ENCODE measurements at regions not wholly inside any gene's neighbourhood (a gene's known extent, or its start where the extent isn't known, plus 50 kb on each side); places are given as distances from the start of the nearest gene placed in this dataset.
"Not testable (repeated sequence)": the region's sequence is repeated elsewhere in the genome, so short reads cannot be mapped to it uniquely, and the experiment has no call there.

- DNase-seq (ENCODE audit: low read depth, low spot score): no peak
Observed at GRCh38 chr5:1748271-1748670, 51.4 kb downstream of the MRPL36 start.

DNA sequence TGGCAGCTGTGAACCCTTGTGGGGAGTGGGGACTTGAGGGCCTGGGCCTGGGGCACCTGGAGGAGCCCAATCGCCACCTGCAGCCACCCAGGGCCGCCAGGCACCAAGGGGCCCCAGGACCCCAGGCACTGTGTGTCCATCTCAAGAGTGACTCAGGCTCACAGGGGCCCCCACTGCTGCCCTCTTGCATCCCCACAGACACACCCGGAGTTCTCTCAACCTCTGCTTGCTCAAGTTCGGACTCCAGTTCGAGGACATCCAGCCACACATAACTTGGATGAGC is 51.9 kb downstream of the MRPL36 start:
- DNase-seq (ENCODE audit: low read depth, low spot score): no peak

- DNase-seq (ENCODE audit: low read depth, low spot score): no peak
Observed at GRCh38 chr5:1747079-1747802, 52.4 kb downstream of the MRPL36 start.

- DNase-seq (ENCODE audit: low read depth, low spot score): no peak
Observed at GRCh38 chr5:1746371-1747078, 53.1 kb downstream of the MRPL36 start.

GRCh38 chr5:1745796-1746370 is 53.8 kb downstream of the MRPL36 start:
- no peak for DNase-seq (ENCODE audit: low read depth, low spot score)

GRCh38 chr5:1745123-1745795 is 54.4 kb downstream of the MRPL36 start:
- DNase-seq (ENCODE audit: low read depth, low spot score): no peak

- DNase-seq (ENCODE audit: low read depth, low spot score): no peak
Observed at GRCh38 chr5:1744393-1745122, 55.1 kb downstream of the MRPL36 start.

DNA sequence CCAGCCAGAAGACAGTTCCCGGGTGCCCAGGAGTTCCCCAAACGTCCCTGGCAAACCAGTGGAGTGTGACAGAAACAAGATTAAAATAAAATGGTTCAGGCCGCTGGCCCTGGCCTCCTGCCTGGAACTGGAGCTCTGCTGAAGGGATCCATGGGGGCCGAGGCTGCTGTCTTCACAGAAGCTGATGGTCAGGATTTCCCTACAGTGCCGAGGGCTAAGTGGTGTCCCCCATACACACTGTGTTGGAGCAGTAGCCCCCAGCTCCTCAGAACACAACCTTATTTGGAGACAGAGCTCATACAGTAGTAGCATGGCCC is 55.9 kb downstream of the MRPL36 start:
- no peak for DNase-seq (ENCODE audit: low read depth, low spot score)

DNA sequence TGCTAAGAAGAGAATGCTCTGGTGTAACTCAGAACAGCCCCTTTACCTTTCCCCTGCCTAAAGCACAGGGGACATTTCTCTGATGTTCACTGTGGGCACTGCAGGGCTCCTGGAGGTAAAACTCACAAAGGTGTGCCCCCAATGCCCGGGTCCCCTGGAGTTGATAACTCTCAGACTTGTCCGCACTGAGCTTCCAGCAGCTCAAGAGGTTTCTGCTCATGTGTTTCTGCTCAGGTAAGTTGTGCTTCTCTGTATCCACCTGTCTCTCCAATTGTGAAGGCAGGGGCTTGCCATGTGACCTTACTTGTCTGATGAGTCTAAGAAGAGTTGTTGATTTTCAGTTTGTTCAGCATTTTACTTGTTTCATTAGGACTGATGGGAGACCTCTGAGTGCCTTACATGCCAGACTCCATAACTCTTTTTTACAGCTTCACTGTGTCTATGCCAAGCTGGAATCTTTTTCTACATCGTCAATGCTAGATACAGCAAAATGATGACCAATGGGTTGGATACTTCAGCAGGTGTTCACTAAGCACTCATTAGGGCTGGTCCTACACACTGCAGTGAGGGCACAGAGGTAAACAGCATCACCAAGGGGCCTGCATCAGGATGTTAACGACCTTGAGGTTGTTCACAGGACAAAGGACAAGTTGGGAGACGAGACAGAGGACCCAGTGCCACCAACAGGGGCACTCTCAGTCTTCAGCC is 56.4 kb downstream of the MRPL36 start:
- DNase-seq (ENCODE audit: low read depth, low spot score): no peak

- DNase-seq (ENCODE audit: low read depth, low spot score): no peak
Observed at GRCh38 chr5:1737790-1738405, 61.7 kb downstream of the MRPL36 start.

- DNase-seq (ENCODE audit: low read depth, low spot score): no peak
Observed at GRCh38 chr5:1736889-1737711, 62.5 kb downstream of the MRPL36 start.

- no peak for DNase-seq (ENCODE audit: low read depth, low spot score)
Observed at GRCh38 chr5:1736065-1736464, 63.6 kb downstream of the MRPL36 start.

DNA sequence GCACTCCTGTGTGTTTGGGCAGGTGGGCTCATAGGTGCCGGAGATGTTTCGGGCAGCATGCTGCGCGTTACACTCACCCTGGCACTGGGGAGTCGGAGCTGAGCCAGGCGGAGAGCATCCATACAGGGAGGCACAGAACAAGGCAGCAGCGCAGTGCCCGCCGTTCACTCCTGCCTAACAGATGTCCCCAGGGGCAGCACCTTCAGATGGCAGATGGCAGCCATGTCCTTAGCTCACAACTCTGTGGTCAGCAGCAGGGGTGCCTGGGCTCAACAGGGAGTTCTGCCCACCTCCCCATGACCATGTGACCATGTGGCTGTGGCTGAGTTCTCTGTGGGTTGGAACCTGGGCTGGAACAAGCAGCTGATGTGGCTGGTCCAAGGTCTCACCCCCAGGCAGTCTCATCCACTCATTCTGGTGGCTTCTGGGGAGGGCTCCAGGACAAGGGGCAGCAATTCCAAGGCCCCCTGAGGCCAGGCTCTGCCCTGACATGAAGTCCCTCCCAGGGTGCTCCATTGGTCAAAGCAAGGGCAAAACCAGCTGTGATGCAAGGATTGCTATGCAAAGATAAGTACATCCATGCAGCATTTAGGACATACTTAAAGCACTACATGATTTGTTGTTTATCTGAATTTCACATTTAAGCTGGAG is 64.2 kb downstream of the MRPL36 start:
- DNase-seq (ENCODE audit: low read depth, low spot score): no peak

DNA sequence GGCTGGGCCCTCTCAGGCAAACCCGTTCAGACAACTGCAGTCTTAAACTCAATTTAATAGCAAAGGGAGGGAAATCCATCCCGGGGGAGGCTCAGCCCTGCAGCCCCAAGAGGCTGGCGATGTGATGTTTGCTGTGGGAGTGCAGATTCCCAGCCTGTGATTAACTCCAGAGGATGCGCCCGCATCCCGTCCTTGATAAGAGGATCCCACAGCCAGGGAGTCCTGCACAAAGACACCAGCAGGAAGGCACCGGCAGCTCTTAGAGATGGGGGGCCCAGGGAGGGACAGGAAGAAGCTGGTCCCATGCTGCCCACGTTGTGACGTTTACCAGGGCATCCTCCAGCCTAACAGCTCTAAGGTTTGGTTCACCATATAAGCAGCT is 64.7 kb downstream of the MRPL36 start:
- DNase-seq (ENCODE audit: low read depth, low spot score): no peak

- DNase-seq (ENCODE audit: low read depth, low spot score): no peak
Observed at GRCh38 chr5:1734271-1734907, 65.2 kb downstream of the MRPL36 start.

DNA sequence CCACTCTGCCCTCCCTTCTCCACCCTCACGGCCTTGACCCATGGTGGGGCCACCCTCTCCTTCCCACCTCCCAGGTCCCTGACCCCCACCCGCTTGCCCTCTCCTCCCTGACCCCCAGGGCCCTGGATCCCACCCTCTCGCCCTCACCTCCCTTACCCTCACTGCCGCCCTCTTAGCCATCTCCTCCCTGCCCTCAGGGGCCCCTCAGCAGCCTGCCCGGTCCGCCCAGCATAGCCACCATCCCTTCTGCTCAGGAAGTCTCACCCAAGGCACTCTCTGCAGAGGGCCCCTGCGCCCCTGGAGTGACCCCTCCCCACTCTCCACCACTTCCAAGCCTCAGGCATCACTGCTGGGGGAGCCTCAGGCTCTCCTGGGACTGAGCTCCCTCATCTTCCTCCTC is 66.3 kb downstream of the MRPL36 start:
- DNase-seq (ENCODE audit: low read depth, low spot score): no peak

- no peak for DNase-seq (ENCODE audit: low read depth, low spot score)
Observed at GRCh38 chr5:1732945-1733344, 66.7 kb downstream of the MRPL36 start.

DNA sequence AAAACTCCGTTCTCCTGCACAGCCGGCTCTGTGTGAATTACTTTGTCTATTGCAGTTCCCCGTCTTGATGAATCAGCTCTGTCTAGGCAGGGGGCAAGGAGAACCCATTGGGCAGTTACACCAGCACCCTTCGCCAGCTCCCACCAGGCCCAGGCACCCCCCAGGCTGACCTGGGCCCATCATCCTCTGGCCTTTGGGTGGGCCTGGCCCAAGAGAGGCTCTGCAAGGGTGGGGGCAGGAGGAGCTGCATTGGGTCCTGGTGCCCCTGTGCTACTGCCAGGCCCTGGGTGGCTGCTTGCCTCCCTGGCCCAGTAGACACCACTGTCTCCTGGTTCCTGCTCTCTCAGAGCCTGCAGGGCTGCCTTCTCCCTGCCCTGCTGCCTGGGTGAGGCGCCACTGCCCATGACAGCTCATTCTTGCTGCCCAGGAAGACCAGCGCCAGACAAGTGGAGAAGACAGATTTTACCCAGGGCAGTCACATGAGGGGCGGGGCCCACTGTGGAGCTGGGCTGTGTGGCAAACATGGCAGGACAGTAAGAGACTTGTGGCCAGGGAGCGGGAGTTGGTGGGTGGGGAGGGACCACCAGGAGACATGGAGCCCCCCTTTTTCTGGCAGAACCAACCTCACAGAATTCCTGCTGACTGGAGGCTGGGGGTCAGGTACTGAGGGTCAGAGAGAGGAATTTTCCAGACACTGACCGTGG is 67.2 kb downstream of the MRPL36 start:
- no peak for DNase-seq (ENCODE audit: low read depth, low spot score)

DNA sequence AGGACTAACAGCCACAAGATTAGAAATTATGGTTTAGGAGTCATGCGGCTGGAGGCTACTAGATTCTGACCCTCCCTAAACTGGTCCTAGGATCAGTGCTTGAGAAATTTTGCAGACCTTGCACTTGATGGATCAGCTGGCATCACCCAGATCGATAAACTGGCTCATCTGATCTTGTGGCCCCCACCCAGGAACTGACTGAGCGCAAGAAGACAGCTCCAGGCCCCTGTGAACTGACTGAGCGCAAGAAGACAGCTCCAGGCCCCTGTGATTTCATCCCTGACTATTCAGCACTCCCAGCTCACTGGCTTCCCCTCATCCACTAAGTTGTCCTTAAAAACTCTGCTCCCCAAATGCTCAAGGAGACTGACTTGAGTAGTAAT is 67.8 kb downstream of the MRPL36 start:
- DNase-seq (ENCODE audit: low read depth, low spot score): not testable (repeated sequence)
